T-helper 2 cell treated with Interferon-gamma antibody and Interleukin-4, amounts not matched to agents 100 ng/mL and 5 ng/mL, for 36 hours (primary cell): ENCODE measurements at regions not wholly inside any gene's neighbourhood (a gene's known extent, or its start where the extent isn't known, plus 50 kb on each side); places are given as distances from the start of the nearest gene placed in this dataset.
"Not testable (repeated sequence)": the region's sequence is repeated elsewhere in the genome, so short reads cannot be mapped to it uniquely, and the experiment has no call there.

Source experiments
- intact Hi-C: fragments of 100-400 bp; cut with micrococcal nuclease; formaldehyde crosslinking; loops from one replicate; pipeline ENCODE4 v1.15.1; 2023

- intact Hi-C loops = no loop called here
These were observed 347.2 kb upstream of the KCND2 start for GRCh38 chr7:119925581-119926289.

GRCh38 chr7:119929891-119930290, 343.1 kb upstream of the KCND2 start:
- intact Hi-C loops = loop anchor here (10.0 kb wide), 1 partner anchor 795 kb away; no protein-coding TSS in a partner anchor

GRCh38 chr7:119931230-119931824, 341.6 kb upstream of the KCND2 start:
- intact Hi-C loops = loop anchor here (10.0 kb wide), 1 partner anchor 793 kb away; no protein-coding TSS in a partner anchor

GRCh38 chr7:119935418-119936025, 337.5 kb upstream of the KCND2 start:
- intact Hi-C loops = loop anchor here (5.0 to 10.0 kb wide), 2 partner anchors 622 to 789 kb away; no protein-coding TSS in a partner anchor

- intact Hi-C loops = loop anchor here (5.0 to 10.0 kb wide), 2 partner anchors 620 to 788 kb away; no protein-coding TSS in a partner anchor
These were observed 336.1 kb upstream of the KCND2 start for GRCh38 chr7:119936836-119937235.

- intact Hi-C loops = loop anchor here (5.0 to 10.0 kb wide), 2 partner anchors 620 to 787 kb away; no protein-coding TSS in a partner anchor
These were observed 335.2 kb upstream of the KCND2 start for GRCh38 chr7:119937745-119938144.

GRCh38 chr7:119943942-119944600, 328.9 kb upstream of the KCND2 start:
- intact Hi-C loops = no loop called here

GRCh38 chr7:119944601-119944972, 328.4 kb upstream of the KCND2 start:
- intact Hi-C loops = no loop called here

GRCh38 chr7:119945822-119946221, 327.2 kb upstream of the KCND2 start:
- intact Hi-C loops = no loop called here

GRCh38 chr7:119949053-119949452, 323.9 kb upstream of the KCND2 start:
- intact Hi-C loops = no loop called here

- intact Hi-C loops = not testable (repeated sequence)
These were observed 322.5 kb upstream of the KCND2 start for GRCh38 chr7:119950390-119951041.

- intact Hi-C loops = not testable (repeated sequence)
These were observed 321.4 kb upstream of the KCND2 start for GRCh38 chr7:119951614-119952013.

- intact Hi-C loops = no loop called here
These were observed 315.6 kb upstream of the KCND2 start for GRCh38 chr7:119957335-119957734.

- intact Hi-C loops = no loop called here
These were observed 313.2 kb upstream of the KCND2 start for GRCh38 chr7:119959811-119960210.

GRCh38 chr7:119963654-119964053, 309.3 kb upstream of the KCND2 start:
- intact Hi-C loops = no loop called here

GRCh38 chr7:119964065-119964464, 308.9 kb upstream of the KCND2 start:
- intact Hi-C loops = no loop called here

- intact Hi-C loops = no loop called here
These were observed 308.0 kb upstream of the KCND2 start for GRCh38 chr7:119964788-119965542.

GRCh38 chr7:119967221-119967620, 305.8 kb upstream of the KCND2 start:
- intact Hi-C loops = no loop called here

GRCh38 chr7:119968411-119968810, 304.6 kb upstream of the KCND2 start:
- intact Hi-C loops = not testable (repeated sequence)

- intact Hi-C loops = no loop called here
These were observed 303.9 kb upstream of the KCND2 start for GRCh38 chr7:119969054-119969453.

- intact Hi-C loops = no loop called here
These were observed 303.2 kb upstream of the KCND2 start for GRCh38 chr7:119969763-119970162.
